ENCODE measurements at regions not wholly inside any gene's neighbourhood (a gene's known extent, or its start where the extent isn't known, plus 50 kb on each side); places are given as distances from the start of the nearest gene placed in this dataset.

GRCh38 chr11:119934866-119935265, 203.0 kb downstream of the TRIM29 start:
- FAIRE-seq = no peak

GRCh38 chr11:119934267-119934666, 203.6 kb downstream of the TRIM29 start:
- FAIRE-seq = no peak

- no peak for FAIRE-seq
Measured at GRCh38 chr11:119933584-119933983, 204.3 kb downstream of the TRIM29 start.

- no peak for FAIRE-seq
Measured at GRCh38 chr11:119932828-119933562, 204.0 kb upstream of the NECTIN1 start.

- FAIRE-seq = no peak
Measured at GRCh38 chr11:119928047-119928446, 199.0 kb upstream of the NECTIN1 start.

GRCh38 chr11:119924017-119924416, 195.0 kb upstream of the NECTIN1 start:
- no peak for FAIRE-seq

- FAIRE-seq = no peak
Measured at GRCh38 chr11:119921571-119921970, 192.6 kb upstream of the NECTIN1 start.

GRCh38 chr11:119920666-119921387, 191.8 kb upstream of the NECTIN1 start:
- FAIRE-seq = no peak

- FAIRE-seq = no peak
Measured at GRCh38 chr11:119919656-119920055, 190.7 kb upstream of the NECTIN1 start.

- no peak for FAIRE-seq
Measured at GRCh38 chr11:119918347-119918746, 189.3 kb upstream of the NECTIN1 start.

GRCh38 chr11:119916568-119916967, 187.6 kb upstream of the NECTIN1 start:
- FAIRE-seq = no peak

- FAIRE-seq = no peak
Measured at GRCh38 chr11:119912229-119912628, 183.2 kb upstream of the NECTIN1 start.

- no peak for FAIRE-seq
Measured at GRCh38 chr11:119910650-119911049, 181.7 kb upstream of the NECTIN1 start.

- FAIRE-seq = no peak
Measured at GRCh38 chr11:119910051-119910450, 181.1 kb upstream of the NECTIN1 start.

GRCh38 chr11:119909495-119909894, 180.5 kb upstream of the NECTIN1 start:
- no peak for FAIRE-seq

GRCh38 chr11:119909077-119909476, 180.1 kb upstream of the NECTIN1 start:
- FAIRE-seq = no peak

GRCh38 chr11:119908573-119908904, 179.5 kb upstream of the NECTIN1 start:
- no peak for FAIRE-seq

GRCh38 chr11:119907878-119908572, 179.0 kb upstream of the NECTIN1 start:
- FAIRE-seq = no peak

GRCh38 chr11:119907122-119907851, 178.3 kb upstream of the NECTIN1 start:
- FAIRE-seq = no peak

- no peak for FAIRE-seq
Measured at GRCh38 chr11:119906376-119906775, 177.4 kb upstream of the NECTIN1 start.

GRCh38 chr11:119905162-119905561, 176.2 kb upstream of the NECTIN1 start:
- no peak for FAIRE-seq

- no peak for FAIRE-seq
Measured at GRCh38 chr11:119904531-119905035, 175.6 kb upstream of the NECTIN1 start.

GRCh38 chr11:119903821-119904220, 174.8 kb upstream of the NECTIN1 start:
- no peak for FAIRE-seq

All from islet of Langerhans (tissue), 1 donor.